ENCODE measurements at regions not wholly inside any gene's neighbourhood (a gene's known extent, or its start where the extent isn't known, plus 50 kb on each side); places are given as distances from the start of the nearest gene placed in this dataset.
A peak's percentile ranks its signal among the peaks of the same experiment; 100 is the strongest.
"Not testable (repeated sequence)": the region's sequence is repeated elsewhere in the genome, so short reads cannot be mapped to it uniquely, and the experiment has no call there.

DNA sequence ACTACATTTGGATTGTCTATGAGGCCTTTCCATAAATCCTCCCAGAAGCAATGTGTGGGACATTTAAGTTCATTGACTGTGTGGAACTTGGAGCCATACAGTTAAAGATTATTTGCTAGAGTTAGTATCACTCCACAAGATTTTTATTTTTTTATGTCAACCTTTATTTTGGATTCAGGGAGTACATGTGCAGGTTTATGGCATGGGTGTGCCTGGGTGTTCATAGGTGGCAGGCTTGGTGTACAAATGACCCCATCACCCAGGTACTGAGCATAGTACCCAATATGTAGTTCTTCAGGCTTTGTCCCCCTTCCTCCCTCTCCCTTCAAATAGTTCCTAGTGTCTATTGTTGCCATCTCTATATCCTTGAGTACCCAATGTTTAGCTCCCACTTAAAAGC lies 199.8 kb upstream of the ZFP42 start:
- no peak for DNase-seq

DNA sequence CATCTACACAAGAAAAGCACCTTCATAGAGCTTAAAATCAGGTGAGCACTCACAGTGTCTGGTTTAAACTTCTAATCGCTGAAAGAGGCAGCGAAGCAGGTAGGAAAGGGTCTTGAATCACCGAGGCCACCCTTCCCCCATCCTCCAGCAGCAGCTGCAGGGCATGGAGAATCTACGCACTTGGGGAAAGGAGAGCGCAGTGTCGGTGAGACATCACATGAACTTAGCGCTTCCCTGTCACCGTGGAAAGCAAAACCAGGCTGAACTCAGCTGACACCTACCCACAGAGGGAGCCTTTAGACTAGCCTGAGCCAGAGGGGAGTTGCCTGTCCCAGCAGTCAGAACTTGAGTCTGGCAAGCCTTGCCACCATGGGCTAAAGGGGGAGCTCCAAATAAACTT lies 197.2 kb upstream of the ZFP42 start:
- no peak for DNase-seq

DNA sequence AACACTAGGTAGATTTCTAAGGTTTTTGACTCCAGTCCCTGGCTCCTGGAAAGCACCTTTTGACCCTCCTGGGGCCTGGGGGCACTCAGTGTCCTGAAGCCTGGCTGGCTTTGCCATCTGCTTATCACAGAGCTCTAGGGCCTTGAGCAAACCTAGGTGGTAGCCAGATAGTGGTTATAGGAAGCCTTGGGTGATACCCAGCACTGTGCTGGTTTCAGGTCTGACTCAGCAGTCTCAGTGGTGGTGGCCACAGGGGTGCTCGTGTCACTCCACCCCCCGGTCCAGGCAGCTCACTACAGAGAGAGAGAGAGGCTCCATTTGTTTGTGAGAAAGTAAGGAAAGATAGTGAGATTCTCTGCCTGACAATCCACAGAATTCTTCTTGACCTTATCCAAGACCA lies 195.8 kb upstream of the ZFP42 start:
- no peak for DNase-seq

DNA sequence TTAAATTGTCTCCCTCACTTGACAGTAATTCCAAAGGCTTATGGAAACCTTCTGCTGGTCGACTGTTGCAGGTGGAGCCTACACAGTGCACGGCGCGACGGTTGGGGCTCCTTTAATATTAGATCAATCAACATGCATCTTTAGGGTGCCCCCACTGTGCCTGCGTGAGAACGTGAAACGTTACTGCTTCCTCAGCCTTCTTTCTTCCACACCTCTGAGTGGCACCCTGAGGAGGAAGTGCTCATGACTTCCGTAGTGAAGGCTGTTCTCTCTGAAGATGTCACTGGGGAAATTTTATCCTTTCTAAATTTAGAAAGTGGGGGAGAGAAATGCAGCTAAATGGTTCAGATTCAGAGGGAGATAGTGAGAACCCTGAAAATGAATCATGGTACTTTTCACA lies 184.0 kb upstream of the ZFP42 start:
- DNase-seq = no peak

DNA sequence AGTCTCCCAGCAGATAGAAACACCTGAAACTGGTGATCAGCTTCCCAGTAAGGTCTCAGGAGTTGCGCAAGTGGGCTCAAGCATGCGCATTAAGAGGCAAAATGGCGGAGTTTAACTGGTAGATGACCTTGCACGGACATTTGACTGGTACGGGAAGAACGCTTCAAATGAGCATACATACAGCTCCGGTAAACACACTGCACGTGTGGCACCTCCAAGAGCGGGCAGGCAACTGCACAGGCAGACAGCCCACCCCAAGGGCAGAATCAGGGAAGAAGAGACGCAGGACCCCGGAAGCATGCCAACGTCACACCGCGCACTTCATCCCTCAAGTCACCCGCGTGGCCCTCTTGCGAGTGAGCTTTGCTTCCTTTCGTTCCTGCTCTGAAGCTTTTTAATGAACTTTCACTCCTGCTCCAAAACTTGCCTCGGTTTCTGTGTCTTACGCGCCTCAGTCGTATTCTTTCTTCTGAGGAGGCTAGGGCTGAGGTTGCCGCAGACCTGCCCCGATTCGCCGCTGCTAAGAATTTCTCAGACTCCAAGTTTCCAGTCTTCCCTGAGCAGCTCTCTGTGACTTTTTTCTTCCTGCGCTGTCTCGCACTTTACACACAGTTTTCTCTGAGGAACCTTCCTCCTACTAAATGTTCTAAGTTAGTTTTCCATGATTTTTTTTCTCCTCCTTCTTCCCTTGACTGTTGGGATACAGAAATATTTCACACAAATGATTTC lies 180.7 kb upstream of the ZFP42 start:
- peak; percentile 3 for DNase-seq

DNA sequence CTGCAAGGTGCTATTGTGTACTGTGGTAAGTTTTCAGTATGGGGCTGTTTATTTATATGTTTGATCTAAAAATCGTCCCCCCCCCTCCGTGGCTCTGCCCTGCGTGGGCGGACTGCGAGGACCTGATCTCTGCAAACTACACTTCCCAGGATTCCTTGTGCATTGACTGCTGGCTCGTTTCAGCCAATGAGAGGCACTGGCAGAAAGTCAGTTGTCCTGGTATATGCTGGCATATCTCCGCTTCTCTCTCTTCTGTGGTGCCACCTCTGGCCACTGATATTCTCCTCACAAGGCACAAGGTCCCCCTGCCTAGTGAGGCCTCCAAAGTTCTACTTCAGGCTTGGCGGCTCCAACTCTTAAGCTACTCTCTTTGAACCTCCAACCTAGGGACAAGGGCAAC lies 168.8 kb upstream of the ZFP42 start:
- DNase-seq = no peak

DNA sequence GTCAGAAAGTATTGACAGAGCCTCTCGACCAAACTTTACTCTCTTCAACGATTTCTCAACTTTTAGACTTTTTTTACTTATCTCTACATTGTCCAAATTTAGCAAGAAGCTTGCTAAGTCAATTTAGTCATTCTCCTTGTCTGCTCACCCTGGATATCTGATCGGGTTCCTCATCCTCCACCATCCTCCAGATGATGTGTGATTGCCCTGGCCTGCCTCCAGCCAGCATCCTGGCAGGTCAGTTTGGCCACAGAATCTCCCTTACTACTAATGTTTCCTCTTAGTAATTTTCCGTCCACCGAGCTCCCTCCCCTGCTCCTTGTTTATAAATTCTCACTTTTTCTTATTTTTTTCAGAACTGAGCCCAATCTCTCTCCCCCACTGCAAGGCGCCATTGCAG lies 167.9 kb upstream of the ZFP42 start:
- no peak for DNase-seq

DNA sequence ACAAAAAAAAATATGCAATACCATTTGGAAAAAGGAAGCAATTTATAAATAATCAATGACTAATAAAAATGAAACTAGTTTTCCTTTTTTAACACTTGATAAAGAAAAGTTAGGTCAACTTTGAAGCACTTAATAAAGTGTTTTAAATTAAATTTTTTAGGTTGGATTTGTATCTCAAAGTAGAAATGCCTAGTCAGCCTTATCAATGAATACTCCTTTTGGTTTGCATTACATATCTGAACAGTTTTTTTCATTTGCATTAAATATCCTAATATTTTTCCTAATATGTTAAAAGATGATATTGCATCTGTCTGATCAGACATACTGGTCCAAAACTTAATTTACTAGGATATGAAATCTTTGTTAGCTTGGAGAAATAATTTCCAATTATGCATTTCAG lies 155.8 kb upstream of the ZFP42 start:
- DNase-seq = no peak

DNA sequence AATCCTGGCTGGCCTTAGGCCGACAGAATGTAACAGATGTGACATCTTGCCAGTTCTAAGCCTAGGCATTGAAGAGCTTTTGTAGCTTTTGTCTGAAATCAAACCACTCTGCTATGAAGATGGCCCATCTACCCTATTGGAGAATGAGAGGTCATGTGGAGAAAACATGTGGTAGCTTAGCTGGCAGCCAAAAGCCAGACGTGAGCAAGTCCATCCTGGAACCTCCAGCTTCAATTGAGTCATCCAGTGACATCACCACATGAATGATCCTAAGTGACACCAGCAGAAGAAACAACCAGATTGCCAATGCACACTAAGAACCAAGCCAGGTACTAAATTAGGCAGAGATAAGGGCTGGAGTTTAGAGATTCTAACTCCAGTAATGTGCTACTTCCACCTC lies 154.8 kb upstream of the ZFP42 start:
- no peak for DNase-seq

DNA sequence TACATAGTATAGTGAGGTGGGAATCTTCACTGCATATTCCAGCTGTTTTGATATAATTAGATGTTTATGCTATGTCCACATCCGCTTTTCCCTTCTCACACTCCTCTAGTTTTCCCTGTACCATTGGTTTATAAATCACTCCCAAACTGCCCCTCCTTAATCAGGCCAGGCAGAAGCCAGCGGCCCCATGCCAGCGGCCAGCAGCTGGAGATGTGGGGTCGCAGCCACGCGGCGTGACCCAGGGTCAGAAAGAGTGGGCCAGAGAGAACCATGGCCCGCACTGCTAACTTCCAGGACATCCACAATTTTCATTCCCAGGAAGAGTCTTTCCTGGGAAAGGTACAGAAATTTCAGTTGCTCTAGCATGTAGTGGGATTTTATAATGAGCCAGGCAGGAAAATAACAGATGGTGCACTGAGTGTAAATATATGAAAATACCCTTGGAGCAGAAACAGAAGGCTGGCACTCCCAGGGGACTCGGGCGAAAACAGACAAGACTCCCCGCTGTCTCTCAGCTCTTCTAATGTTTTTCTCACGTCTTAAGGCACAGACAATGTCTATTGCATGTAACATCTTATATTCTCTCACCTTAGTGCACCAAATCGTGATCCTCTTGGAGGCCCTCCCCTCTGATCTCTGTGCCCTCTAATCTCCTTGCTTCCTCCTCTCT lies 145.9 kb upstream of the ZFP42 start:
- DNase-seq = no peak

DNA sequence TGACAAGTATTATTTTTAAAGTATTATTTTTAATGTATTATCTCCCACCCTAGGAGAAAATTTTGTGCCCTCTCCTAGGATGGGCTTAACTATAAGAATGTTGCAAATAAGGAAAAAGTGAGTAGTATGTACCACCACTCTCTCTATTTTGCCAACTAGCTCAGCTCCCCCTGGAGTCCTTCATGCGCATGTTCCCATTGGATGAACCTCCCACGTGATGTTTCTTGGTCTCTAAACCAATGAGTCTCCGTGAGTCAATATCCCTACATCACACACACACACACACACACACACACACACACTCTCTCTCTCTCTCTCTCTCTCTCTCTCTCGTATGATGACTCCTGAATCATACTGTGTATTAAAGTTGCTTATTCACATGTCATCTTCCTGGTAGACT lies 129.7 kb upstream of the ZFP42 start:
- no peak for DNase-seq

DNA sequence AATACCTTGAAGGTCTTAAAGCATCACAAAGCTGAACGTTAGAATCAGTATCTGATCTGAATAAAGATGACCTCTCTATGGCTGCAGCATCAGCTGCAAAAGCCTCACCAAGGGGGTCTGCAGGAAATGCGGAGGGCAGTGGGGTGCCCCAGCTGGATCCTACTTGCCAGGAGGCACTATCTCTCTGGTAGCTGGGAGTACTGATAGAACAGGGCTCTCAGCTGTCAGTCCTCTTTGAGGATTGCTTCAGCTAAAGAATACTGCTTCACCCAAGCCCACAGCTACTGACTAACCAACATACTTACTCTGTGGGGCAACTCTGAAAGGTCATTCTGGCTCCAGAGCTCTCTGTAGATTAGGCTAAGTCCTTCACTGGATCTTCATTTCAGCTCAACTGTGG lies 112.5 kb upstream of the ZFP42 start:
- no peak for DNase-seq

DNA sequence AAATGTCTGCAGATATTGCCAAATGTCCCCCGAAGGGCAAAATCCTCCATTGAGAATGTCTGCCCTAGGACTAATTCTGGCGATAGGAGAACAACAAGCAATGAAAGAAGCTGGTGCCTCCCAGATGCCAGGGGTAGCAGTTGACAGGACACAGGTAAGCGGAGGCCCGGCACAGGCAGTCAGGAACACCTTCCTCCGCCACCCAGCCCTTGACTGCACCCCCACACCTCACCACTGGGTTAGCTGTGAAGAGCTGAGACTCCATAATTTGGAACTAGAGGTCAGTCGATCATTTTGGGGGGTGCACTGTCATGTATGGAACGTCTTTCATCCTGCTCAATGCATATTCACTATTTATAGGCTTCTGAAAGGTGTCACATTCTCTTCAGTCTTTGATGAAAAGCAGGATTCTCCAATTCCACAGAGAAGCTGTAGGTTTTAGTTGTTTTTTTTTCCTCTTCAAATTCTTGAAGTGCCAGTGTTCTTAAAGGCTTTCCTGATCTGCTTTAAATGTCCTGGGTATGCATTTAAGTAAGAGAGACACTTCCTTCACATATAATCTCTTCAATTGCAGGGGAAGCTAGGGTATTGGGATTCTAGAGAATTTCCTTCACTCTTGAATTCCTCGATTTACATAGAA lies 111.6 kb upstream of the ZFP42 start:
- no peak for DNase-seq

DNA sequence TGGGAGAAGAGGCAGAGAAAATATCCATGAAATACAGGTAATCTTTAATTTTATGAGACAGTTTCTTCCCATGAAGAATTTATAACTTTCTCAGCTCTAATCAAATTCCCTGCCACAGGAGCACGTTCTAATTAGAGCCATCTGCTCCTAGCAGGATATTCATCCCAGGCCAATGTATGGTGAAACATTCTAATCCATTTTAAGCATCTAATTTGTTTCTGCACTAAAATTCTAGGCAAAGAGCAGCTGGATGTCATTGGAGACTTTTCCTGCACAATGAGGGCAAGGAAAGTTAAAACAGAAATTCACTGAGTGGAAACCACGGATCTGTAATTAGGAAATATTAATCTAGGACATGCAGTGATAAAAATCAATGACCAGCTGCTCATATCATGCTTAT lies 107.7 kb upstream of the ZFP42 start:
- no peak for DNase-seq

DNA sequence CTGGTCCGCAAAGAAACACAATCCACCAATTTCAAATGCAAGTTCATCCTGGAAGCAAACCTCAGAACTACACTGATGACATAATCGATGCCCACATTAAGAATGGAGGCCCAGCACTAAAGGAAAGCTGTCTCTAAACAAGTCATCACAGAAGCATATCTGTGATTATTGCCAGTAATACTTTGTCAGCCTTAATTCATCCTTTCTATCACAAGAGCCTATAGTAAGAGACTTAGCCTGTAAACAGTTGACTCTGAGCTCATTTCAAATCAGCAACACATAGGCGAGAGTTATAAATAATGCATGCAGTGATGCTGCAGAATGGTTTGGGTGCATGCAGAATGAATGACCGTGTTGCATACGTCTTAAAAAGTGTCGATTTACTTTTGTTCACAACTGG lies 105.9 kb upstream of the ZFP42 start:
- no peak for DNase-seq

DNA sequence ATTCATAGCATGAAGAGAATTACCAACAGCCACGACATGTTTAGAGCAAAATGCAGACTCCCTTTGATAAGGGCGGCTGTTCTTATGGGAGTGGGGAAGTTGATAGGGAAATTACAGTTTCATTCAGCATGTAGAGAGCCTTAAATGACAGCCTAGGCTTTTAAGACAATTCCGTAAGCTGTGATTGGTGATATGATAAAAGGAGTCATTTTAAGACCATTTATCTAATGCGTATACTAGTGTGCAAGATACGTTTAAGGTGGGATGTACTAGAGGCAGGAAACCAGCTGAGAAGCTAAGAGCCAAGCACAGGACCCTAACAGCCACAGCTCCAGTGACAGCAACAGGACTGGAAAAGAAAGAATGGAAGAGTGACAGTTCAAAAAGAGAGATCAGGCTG lies 102.2 kb upstream of the ZFP42 start:
- DNase-seq = no peak

DNA sequence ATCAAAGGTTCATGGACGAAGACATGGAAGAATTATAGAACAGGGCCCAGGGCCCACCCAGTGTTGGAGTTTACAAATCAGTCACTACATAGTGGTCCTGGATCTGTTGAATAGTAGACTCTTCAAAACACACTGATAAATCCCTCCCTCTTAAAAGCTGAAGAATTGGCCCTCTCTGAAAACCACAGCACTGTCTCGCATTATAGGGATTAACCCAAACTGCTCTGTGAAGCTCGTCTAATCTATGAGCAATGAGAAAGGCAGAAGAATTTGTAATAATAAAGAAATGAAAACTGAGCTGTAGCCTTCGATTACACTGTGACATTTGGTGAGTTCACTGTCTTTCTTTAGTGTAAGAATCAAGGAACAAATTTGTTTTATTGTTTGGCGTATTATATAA lies 92.5 kb upstream of the ZFP42 start:
- no peak for DNase-seq

DNA sequence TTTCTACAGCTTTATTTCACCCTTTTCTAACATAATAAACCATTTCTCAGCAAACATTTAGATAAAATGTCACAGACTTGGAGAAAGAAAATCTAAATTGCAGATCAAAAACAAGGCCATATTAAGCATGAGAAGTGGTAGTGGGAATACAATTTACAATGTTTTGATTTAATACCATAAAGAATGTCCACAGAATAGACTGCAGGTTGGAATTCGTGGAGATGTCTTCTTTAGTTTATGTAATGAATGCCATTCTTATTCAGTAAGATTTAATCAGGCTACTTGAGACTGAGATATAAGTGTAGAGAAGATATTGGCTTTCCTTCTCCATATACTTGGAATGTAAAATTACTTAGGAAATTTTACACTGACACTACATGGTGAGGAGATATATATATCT lies 91.9 kb upstream of the ZFP42 start:
- DNase-seq = no peak

DNA sequence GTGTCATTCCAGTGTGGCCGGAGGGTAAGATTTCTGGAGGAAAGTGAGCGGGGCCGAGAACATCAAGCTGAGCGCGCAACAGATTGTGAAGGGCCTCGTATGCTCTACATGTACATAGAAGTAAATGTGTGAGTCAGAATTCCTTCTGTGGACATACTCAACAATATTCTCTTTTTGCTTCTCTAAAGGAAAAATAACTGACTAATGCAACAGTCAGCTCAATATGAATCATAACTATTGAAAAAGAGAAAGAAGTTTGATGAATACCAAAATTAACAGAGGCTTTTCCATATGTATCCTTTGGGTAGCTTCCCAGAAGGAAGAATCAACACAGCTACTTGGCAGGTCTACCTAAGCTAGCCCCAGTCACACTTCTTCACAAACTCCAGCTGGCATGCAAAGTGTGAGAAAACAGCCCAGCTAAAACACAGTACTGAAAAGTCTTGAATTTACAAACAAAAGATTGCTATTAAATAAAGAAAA lies 87.5 kb upstream of the ZFP42 start:
- DNase-seq = no peak

DNA sequence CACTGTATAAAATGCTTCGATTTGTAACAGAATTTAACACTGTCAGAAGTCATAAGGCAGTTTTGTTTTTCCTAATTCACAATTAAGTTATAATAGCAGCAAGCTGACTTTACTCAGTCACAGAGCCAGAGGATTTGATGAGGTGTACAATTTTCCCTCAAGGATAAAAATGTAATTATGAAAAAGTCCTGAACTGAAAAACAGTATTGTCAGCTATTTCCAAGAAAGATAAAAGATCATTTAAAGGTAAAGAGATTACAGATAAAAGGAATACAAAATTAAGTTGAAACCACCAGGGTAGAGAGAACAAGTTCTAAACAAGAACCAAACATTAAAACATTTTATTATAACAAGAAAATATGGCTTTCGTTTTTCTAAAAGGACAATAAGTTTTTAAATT lies 86.8 kb upstream of the ZFP42 start:
- DNase-seq = no peak

DNA sequence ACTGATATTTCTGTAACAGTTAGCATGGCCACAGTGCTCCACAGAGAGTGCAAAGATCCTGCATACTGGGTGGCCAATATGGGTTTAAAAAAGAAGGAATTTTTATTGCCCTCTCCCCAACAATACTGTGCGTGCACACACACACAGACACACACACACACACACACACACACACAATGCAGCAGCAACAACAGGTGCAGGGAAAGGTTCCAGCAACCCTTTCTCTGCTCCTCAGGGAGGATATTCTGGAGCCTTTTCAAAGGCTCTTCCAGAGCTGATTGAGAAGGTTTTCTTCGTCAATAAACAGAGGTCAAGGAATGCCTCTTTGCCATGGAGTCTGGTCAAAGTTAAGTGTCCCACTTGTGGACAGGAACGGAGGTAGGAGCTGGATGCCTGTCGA lies 84.8 kb upstream of the ZFP42 start:
- DNase-seq = no peak

DNA sequence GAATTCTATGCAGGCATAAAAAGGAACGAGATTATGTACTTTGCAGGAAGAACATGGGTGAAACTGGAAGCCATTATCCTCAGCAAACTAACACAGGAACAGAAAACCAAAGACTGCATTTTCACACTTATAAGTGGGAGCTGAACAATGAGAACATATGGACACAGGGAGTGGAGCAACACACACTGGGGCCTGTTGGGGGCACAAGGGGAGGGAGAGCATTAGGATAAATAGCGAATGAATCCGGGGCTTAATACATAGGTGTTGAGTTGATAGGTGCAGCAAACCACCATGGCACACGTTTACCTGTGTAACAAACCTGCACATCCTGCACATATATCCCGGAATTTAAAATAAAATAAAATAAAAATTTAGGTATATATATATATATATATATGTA lies 80.2 kb upstream of the ZFP42 start:
- DNase-seq = not testable (repeated sequence)

DNA sequence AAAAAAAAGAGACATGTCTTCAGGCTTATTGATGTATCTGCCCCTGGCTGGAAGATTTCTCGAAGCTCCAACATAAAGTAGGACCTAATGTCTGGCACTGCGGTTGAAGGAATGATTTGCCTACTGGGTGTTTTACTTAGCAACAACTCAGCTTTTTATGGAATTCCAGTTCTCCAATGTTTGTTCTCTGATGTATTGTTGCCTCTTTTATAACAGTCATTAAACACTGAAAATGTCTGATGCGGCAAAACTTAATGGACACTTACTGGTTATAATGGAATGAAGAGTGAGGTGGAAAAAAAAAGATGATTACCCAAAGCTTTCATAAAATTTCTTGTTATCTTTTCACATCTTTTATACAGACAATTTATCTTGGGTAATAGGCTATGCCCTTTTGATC lies 75.6 kb upstream of the ZFP42 start:
- DNase-seq = no peak
